NCI-H345 treated with DMSO at 0.1 percent for 48 hours (cell line): ENCODE measurements at regions not wholly inside any gene's neighbourhood (a gene's known extent, or its start where the extent isn't known, plus 50 kb on each side); places are given as distances from the start of the nearest gene placed in this dataset.

ENCODE experiments used
- DNase-seq: peaks from one replicate; lab custom pipeline; 2025; ENCODE audit not compliant: unreplicated experiment; lab: John Stamatoyannopoulos, UW

DNA sequence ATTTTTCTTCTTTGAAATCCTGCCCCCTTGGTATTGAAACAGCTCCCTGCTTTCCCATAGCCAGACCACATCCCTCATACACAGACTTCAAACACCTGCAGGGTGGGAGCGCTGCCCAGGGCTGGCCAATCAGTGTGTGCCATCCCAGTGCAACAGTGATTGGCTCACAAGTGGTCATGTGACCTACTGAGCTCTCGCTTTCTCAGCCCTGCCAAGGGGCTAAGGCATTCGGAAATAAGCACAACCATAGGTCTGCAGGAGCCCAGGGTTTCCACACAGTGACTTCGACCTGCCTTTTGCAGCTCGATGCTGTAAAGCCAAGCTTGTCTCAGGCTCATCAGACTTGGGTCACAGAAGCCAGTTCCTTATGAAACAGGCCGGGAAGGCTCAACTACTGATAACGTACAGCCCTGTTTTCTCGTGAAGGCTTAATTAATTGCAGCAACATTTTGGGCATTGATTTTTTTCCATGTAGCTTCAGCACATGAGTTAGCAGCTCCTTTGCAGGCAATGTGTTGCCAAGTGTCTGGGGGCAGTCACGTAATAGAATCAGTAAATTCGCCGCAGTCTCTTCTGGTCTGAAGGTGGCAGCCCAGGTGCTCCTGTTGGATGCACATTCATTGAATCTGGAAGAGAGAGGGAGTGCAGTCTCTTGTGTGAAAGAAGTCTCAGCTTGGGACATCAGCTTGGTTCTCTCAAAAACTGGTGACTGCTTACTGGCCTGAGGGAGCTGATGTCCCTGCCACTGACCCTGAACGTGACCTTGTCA is 1091.8 kb downstream of the AACS start:
- no peak for DNase-seq

DNA sequence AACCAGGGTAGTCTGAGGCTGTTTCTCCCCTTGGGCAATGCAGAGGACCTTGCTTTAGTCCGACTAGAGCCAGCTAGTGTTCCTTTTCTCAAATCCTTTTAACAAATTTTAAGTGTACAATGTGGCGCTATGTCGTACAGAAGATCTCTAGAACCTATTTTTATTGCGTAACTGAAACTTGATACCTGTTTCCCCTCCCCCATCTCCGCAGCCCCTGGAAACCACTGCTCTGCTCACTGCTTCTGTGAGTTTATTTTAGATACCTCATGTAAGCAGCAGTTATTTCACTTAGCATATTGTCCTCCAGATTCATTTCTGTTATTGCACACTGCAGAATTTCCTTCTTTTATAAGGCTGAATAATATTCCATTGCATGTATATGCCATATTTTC is 1092.3 kb downstream of the AACS start:
- DNase-seq, result no peak

DNA sequence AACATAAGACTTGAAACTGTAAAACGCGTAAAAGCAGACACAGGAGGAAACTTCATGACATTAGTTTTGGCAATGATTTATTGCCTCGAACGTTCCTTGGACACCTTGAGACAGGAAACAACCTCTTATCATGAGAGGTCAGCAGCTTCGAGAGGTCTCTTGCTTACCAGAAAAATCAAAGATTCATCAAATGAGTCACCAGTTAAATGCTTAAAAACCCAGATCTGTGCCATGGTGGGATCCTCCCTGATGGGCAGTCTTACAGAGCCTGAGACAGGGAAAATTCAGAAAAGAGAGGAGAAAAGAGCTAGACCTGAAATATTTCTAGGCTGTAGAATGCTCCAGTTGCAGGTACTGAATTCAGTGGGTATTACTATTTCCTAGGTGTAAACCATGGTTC is 1093.9 kb downstream of the AACS start:
- no peak for DNase-seq

DNA sequence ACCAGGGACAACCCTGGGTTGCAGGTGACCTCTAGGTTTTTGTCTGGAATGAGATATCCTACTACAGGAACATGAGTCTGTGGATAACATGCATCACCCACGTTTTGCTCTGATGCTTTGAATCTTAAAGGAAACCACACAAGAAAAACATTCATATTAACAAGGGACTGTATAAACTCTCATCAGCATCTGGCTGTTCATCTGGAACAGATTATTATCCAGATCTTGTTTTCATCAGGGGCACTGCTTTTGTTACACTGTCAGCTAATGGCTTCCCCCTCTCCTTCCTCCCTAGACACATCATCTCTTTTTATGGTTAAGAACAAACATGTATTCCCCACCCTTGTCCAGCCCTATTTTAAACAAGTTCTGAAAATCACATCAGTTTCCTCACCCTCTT is 1095.7 kb downstream of the AACS start:
- DNase-seq, result no peak

DNA sequence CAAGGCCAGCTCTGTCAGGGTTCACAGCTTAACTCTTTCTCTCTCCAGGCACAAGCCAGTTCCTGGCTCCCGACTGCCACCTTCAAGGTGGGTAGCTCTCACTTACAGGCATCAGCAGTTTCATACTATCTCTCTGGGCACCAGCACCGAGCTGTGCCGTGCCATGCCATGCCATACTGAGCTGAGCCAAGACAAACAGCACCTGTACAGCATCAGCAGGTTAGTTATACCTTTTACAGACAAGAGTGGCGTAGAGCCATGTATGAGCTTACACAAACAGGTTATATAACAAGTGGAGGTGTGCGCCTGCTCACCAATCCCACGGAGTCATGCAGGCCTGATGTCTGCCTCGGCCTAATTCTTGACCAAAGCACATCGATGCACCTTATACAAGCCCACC is 1098.7 kb downstream of the AACS start:
- no peak for DNase-seq

DNA sequence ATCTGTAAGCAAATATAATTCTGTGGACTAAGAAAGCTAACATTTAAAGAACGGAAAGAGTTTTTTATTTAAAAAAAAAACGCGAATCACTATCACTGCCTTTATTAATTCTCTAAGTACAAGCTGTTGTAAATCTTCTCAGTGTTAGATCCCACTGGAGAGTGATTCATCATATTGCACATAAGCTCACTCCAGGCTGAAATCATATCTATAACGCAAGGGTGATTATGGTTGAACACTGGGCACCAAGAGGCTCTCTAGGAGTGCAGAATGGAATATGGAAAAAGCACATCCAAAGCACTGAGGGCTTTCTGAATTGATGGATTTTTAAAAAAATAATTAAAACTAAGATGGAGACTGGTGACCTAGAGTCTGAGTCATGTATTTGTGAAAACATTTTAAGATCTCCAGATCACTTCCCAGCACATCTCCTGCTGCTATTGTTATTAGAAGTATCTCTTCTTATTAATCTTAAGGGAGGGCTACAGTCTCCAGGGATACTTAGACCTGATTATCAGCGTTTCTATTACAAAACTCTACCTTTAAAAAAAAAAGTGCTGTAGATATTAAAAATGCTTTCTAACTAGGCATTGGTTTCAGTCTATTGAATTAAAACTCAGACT is 1106.8 kb downstream of the AACS start:
- DNase-seq, result no peak

DNA sequence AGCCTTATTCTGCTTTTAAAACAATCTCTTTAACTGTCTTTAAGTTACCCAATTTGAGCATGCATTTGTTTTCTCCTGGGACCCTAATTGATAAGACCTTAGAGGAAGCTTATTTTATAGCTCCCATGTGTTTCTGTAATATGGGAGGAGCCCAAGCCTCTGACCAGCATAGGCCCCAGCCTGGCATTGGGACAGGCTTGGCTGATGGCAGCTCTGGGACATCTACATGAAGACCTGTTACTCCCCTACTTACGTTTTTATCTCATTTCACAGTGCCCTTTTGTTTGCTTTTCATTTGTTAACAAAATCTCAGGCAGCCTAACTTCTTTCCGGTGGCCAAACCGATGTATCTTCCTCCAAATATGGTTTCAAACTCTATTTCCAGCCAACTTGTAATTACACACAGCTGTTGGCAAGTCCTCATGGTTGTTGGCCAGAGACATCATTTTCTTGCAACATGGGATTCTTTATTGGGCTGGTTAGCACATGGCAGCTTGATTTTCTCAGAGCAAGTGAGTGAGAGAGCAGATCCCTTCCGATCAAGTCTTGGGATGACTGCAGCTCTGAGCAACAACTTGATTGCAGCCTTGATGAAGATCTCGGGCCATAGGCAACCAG is 1117.5 kb downstream of the AACS start:
- DNase-seq, result no peak

DNA sequence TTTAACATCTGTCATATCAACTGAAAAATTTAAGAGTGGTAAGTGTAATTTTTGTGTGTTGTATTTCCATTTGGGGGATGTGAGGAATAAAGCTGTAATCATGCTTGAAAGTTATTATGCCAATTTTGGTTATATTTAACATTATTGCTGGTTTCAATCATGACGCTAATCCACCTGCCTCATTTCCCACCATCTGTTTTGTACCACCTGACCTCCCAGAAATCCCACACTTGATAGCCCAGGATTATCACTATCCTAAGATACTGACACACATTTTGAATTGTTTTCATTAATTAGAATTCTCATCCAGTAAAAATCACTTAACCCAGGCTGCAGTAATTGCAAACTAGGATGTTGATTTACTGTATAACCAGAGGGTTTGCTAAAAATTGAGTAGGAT is 1119.8 kb downstream of the AACS start:
- DNase-seq, result no peak

DNA sequence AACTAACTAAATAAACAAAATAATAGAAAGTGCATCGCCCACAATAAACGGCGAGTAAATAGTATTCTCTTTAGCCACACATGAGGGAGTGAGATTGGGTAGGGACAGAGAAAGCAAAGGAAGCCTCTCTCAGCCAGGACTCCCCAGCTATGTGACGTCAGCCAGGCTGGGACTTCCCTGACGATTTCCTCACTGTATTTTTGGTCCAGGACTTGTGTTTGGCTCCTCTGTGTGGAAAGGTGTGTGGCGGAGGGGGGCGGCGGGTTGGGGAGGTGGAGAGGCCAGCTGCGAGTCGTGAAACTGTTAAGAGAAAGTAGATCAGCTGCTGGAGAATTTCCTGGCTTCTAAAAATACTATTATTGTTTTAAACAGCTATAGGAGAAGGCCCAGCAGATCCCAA is 1124.6 kb downstream of the AACS start:
- DNase-seq, result no peak

DNA sequence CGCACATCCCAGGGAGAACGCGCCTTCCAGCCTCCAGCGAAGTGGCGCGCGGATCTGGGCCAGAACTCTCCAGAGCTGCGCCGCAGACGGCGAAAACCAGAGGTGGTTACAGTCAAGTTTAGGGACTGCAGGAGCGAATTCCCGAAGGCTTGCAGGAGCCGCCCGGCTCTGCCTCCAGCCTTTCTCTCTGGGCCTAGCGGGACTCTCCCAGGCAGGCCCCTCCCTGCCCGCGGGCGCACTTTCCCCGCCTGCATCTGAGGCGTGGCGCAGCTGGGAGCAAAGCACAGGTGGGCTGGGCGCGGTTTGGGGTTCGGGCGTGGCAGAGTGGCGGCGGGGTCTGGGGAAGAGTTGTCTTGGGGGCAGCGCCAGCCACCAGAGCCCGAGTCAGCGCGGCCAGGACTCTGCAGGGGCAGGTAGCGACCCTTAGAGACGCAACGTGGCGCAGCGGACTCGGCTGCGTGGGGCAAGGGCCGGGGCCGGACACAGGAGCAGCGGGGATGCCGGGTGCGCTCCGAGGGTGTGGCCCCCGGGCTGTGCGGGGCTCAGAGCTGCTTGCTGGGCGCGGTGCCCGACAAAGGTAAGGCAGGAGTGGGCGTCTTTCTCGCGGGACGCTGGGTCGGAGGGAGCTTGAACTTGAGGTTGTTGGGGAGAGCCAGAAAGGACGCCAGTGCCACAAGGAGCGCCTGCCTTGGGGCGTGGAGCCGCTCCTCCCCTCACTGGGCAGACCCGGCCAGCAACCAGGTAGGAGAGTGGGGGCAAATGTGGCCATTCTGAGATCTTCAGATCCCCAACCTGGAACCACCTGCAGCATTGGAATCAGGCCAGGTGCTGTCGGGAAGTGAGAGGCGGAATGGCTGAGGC is 1126.0 kb downstream of the AACS start:
- no peak for DNase-seq

DNA sequence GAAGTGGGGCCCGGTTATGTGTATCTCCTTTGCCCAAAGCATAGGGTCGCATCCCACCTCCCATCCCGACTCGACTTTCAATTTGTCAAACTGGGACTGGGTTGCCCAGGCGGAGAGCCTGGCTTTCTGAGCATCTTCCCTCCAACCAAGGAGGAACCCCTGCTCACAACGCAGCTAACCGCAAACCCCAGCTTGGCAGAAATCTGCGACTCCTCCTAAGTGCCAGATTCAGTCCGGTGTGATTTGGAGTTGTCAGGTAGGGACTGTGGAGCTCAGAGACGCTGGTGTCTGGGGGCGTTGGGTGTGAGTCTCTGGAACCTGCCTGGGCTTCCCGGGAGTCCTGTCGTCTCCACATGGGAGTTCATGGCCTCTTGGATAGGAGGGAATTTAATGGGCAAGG is 1126.7 kb downstream of the AACS start:
- DNase-seq, result no peak

DNA sequence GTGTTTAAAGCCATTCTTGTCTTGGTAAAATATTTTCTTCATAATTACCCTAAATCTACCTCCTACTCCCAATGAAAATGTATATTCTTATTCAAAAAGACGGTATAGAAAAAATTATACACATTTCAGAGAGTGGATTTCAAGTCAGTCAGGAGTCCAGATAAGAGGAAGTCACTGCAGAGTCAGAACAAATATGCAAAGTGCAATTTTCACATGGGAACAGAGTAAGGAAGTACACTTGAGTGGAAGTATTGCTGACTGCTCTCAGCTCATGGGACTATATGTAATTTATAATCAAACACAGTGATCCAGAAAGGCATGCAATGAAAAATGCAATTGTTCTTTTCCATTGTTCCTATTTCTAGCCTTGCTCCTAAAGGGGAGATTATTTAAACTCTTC is 1128.0 kb downstream of the AACS start:
- no peak for DNase-seq

DNA sequence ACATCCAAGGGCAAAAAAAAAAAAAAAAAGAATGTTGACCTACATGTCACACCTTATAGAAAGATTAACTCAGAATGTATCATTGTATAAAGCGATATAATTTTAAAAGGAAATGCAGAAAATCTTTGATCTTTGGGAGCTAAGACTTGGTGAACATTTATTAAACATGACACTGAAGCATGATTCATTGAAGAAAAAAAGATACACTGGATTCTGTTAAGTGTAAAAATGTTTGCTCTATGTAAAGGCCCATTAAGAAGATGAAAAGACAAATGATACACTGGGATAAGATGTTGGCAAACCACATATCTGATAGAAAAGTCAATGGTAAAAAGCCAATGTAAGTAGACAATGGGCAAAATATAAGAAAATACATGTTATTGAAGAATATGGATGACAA is 1131.0 kb downstream of the AACS start:
- no peak for DNase-seq

DNA sequence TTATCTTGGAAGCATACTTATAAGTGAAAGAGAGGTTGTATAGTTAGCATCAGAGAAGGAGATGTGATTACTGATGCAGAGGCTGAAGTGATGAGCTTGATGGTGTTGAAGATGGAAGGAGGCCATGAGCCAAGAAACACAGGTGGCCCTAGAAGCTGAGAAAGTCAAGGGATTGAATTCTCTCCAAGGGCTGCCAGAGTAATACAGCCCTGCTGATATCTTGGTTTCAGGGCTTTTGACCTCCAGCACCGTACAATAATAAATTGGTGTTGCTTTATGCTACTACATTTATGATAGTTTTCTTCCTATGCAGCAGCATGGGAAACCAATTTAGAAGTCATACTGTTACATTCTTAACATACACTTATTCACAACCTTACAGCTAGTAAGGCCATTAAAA is 1133.3 kb downstream of the AACS start:
- DNase-seq, result no peak

DNA sequence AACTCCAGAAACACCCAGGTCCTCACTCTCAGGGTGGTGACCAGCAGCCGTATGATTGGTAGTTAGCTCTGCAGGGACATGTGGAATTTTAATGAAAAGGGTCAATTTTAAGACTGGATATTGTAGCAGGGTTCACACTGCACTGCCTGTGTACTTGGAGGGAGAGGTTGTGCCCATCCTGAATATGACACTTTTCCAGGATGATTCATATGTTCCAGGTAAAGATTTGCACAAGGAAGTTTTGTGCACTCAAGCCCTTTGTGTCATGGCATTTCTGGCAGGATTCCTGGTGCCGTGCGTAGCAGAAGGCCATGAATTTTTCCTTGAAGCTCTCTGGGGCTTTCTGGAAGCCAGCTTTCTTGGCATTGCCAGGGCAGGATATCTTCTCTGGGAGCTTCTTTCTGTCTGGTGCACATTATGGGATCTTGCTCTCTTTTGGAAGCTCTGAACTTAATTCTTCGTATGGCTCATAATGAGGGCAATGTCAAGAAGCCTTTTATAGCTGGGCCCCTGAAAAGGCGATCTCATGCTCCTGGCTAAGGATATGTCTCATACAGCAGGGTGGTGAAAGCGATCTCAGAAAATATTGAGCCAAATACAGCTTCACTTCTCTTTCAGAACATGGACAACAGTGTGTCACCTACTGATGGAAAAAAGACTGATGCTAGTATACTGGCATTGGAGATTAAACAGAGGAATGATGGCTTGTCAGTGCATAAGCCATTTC is 1133.9 kb downstream of the AACS start:
- DNase-seq, result no peak

DNA sequence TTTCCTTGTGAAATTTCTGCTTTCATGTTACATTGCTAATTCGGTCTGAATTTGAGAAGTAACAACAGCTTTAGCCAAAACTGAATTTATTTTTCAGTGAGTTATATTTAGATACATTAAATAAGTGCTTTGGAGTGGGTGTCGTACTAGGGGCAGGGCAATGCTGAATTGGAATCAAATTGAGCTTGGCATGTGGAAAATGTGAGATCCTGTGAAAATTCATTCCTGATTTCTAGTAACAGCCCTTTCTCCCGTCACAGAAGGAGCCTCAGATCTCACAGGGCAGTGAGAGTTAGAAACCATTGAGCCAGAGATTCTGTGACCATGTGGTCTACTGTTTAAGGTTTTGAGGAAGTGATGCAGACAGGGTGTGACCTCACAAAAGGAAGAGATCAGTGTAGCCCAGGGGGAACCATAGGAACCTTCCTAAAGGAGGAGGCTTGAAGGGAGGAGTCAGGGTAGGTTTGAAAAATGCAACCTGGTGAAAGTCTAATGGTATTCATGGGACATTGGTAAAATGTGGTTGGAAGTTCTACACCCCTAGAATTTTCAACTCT is 1136.8 kb downstream of the AACS start:
- DNase-seq, result no peak

DNA sequence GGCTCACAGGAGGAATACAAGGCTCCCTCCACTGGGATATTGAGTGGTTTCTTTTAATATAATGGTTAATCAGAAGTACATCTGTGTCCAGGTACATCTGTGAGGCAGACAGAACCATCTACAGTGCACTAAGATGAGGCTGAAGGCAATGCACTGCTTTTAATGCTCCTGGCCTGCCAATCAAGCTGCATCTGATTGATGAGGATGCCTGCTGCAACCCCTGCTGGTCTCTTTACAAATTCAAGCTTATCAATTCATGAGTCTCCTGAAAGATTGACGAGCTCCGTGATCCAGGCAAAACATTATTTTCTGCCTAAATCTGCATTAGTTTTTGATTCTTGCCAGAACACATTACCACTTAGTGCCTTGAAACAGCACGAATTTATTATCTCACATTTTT is 1139.1 kb downstream of the AACS start:
- no peak for DNase-seq

DNA sequence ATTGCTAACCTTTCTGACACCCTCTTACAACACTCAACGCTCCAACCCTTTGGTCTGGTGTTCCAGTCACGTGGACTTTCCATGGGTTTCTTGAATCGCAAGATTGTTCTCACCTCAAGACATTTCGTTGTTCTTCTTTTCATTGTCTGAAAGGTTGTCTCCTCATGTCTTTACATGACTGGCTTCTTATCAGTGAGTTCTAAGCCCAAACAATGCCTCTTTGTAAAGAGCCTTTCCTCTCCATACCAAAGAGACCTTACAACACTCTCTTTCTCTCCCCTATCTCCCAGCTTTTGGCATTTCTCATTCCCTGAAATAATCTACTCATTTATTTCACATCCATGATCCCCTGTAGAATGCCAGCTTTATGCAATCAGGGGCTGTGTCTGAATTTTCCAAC is 1144.8 kb downstream of the AACS start:
- DNase-seq, result no peak

DNA sequence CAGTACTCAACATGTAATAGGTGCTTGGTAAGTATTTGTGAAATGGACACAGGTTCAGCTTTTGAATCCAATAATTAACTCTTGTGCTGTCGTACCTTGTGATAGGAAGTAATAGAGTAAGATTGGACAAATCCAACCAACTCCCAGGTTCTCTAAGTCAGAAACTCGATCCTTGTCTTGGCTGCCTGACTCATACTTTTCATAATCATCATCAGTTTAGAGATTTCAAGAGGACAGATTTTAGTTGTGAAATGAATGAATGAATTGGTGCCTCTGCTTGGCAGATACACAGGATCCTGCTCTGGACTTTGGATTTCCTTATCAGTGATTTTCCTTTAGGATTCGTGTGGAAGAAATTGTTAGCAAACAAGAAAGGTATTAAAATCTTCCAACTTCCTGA is 1145.2 kb downstream of the AACS start:
- no peak for DNase-seq

DNA sequence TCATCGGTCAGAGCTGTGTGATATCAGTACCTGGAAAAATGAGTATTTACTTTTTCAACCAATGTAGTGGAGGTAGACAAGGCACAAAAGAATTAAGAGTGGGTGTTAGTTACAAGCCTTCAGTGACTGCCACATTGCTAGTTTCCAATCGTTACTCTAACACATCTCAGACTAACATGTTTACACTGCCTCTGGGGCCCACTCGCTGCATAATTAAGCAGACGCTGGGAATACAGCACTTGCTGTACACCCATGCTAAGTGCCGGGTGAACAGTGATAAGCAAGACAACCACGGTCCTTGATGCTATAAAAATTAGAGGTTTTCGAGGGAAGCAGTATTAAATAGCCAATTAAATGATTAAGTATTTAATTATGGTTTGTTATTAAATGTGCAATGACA is 1147.6 kb downstream of the AACS start:
- DNase-seq, result no peak

DNA sequence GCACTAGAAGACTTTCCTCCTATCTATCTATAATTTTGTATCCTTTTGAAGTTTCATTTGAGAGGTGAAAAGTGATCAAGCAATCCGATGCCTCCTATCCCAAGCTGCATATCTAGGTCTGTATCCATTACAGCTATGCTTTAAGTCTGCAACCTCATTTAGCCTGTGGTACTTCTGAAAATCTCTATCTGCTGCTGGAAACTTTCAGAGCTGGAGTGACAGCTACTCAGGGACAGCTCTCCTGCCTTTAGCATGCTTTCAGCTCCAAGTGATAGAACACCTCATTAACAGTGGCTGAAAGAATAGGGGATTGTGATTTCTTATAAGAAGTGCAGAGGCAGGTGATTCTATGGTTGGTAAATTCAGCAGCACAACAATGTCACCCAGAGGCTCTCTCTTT is 1153.5 kb downstream of the AACS start:
- no peak for DNase-seq
